Kidney epithelial cell (primary cell): ENCODE measurements at regions not wholly inside any gene's neighbourhood (a gene's known extent, or its start where the extent isn't known, plus 50 kb on each side); places are given as distances from the start of the nearest gene placed in this dataset.

Experiments used
- DNase-seq: peaks from one replicate; pipeline ENCODE4 v3.0.0-alpha.2; 2010; ENCODE audit warnings: low read depth
- H3K27me3 ChIP-seq: 2 replicates; pipeline ENCODE4 v1.6.0; 2011; ENCODE audit warnings: low read length; ENCODE audit not compliant: control insufficient read depth, insufficient read depth
- H3K36me3 ChIP-seq: 2 replicates; pipeline ENCODE4 v1.5.1; 2011; ENCODE audit warnings: low read length; ENCODE audit not compliant: control insufficient read depth, insufficient read depth
- H3K4me3 ChIP-seq: 2 replicates; pipeline ENCODE4 v1.5.1; 2011; ENCODE audit warnings: low read depth, mild to moderate bottlenecking, control low read depth, low read length
- CTCF ChIP-seq: IDR thresholded peaks from 2 replicates; pipeline ENCODE4 v1.5.1; 2011; ENCODE audit warnings: mild to moderate bottlenecking, moderate library complexity, low read length, control low read depth, inconsistent platforms; ENCODE audit not compliant: insufficient read depth, poor library complexity, severe bottlenecking

- TF ChIP-seq CTCF: no peak
- Histone ChIP-seq H3K27me3 (no peaks in the 10 kb centered on the region), H3K4me3 (no peak overlapping the region), H3K36me3 (no peaks in the 10 kb centered on the region)
- no peak for DNase-seq
Measured at GRCh38 chr7:91644256-91644655, 236.2 kb downstream of the MTERF1 start.

GRCh38 chr7:91645542-91645941 is 235.0 kb downstream of the MTERF1 start:
- Histone ChIP-seq H3K36me3 (no peaks in the 10 kb centered on the region), H3K27me3 (no peaks in the 10 kb centered on the region), H3K4me3 (no peak overlapping the region)
- DNase-seq: no peak
- TF ChIP-seq CTCF: no peak

DNA sequence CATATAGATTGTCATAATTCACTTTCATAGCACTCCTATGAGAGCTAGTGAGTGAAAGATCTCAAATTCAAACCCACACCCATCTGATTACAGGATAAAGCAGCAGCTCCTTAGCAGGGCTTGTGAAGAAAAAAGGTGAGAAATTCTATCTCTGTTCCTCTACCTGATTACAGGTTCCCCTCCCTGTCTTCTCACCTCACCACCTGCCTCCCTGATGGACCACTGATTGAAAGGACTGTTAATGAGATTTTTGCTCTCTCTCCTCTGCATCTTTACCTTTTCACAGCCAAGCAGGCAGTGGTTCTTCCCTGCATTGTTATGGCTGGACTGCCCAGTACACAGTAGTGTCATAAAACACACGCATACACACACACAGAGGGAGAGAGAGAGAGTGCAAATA is 228.5 kb downstream of the MTERF1 start:
- no peak for DNase-seq
- H3K4me3 ChIP-seq: no peak overlapping the region
- no peak for TF ChIP-seq CTCF
- no peaks in the 10 kb centered on the region for H3K36me3 ChIP-seq
- H3K27me3 ChIP-seq: no peaks in the 10 kb centered on the region

DNA sequence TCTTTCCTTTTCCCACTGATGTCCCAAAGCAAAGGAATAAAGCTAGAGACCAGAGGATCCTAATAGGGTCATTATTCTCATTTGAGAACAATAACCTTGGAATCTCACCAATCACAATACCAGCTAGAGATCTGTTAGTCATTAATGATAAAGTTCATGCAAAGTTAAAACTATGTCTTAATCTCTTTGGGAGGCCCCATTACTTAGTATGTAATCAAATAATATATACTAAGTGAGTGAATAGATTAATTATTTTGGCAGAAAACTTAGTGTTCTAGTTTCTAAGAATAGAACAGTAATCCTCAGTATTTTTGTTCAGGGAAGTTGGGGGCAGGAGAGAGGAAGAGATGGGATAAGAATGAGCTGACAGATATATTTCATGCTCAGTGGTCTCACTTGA is 227.2 kb downstream of the MTERF1 start:
- no peak for TF ChIP-seq CTCF
- no peak for DNase-seq
- no peaks in the 10 kb centered on the region for H3K36me3 ChIP-seq

DNA sequence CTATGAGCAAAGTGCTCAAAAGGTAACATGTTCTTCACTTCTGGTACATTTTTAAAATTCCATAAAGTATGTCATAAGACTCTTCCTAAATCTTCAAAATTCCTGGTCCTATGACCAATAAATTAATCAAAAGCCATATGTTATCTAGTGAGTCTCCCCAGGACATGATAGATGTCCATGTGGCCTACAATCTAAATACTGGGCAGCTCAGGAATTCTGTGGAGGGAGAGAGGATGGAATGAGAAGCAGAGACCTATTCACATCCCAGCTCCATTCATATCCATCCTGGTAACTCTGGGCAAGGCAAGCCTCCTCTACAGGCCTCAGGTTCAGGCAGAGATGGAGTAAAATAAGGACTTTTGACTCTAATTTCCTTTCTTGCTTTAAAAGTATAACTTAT is 224.8 kb downstream of the MTERF1 start:
- no peak overlapping the region for H3K4me3 ChIP-seq
- no peaks in the 10 kb centered on the region for H3K27me3 ChIP-seq
- no peak for TF ChIP-seq CTCF
- no peak for DNase-seq
- no peaks in the 10 kb centered on the region for H3K36me3 ChIP-seq

More for the DNA sequence above, 227.2 kb downstream of the MTERF1 start:
- no peaks in the 10 kb centered on the region for H3K27me3 ChIP-seq
- H3K4me3 ChIP-seq: no peak overlapping the region

GRCh38 chr7:91656541-91657482 is 223.7 kb downstream of the MTERF1 start:
- Histone ChIP-seq H3K36me3 (no peaks in the 10 kb centered on the region), H3K27me3 (no peaks in the 10 kb centered on the region), H3K4me3 (no peak overlapping the region)
- no peak for TF ChIP-seq CTCF
- no peak for DNase-seq
